ENCODE measurements at regions not wholly inside any gene's neighbourhood (a gene's known extent, or its start where the extent isn't known, plus 50 kb on each side); places are given as distances from the start of the nearest gene placed in this dataset.

DNA sequence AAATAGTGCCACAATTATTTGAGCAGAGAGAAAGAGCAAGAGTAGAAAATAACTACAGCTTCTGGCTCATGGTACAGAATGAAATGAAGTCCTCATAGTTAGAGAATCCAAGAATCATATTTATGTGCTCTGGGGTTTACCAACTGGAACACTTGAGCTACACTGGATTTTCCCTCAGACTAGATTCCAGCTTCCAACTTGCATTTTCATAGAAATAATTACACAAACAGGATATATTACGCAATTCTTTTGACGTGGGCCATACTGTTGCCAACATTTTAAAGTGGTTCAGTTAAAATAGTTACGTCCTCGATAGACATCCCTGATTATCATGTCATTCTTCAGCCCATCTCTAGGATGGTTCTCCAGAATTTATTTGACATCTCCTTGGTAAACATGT lies 129.2 kb downstream of the ETAA1 start:
- Mint-ChIP-seq H3K36me3 (ENCODE audit: unreplicated experiment) (no peaks in the 10 kb centered on the region), H3K4me1 (ENCODE audit: unreplicated experiment) (peaks cover 1% of the 10 kb centered on the region), H3K27me3 (ENCODE audit: unreplicated experiment) (no peaks in the 10 kb centered on the region), H3K9me3 (ENCODE audit: unreplicated experiment) (no peaks in the 10 kb centered on the region), H3K4me3 (ENCODE audit: unreplicated experiment) (no peak overlapping the region), H3K27ac (ENCODE audit: unreplicated experiment) (no peak overlapping the region)
- DNase-seq (ENCODE audit: extremely low spot score, unreplicated experiment) = no peak
- no peak for TF ChIP-seq CTCF (IDR thresholded peaks at IDR 0.05)

DNA sequence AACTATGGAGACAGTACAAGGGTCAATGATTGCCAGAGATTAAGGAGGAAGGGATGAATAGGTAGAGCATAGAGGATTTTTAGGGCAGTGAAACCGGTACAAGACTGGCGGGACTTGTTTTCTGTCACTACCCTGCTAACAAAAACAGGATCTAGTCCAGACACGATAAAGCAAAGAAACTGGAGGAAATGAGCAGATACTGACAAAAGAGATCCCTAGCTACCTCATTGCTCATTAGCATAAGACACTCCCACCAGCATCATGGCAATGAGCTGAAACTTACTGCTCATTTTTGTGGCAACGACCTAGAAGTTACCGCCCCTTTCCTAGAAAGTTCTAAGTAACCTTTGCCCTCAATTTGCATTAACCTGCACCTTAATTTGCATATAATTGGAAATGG lies 131.2 kb downstream of the ETAA1 start:
- Mint-ChIP-seq H3K9me3 (ENCODE audit: unreplicated experiment) (no peaks in the 10 kb centered on the region), H3K27me3 (ENCODE audit: unreplicated experiment) (no peaks in the 10 kb centered on the region), H3K27ac (ENCODE audit: unreplicated experiment) (no peak overlapping the region), H3K36me3 (ENCODE audit: unreplicated experiment) (no peaks in the 10 kb centered on the region), H3K4me1 (ENCODE audit: unreplicated experiment) (no peaks in the 10 kb centered on the region), H3K4me3 (ENCODE audit: unreplicated experiment) (no peak overlapping the region)
- DNase-seq (ENCODE audit: extremely low spot score, unreplicated experiment) = no peak
- no peak for TF ChIP-seq CTCF (IDR thresholded peaks at IDR 0.05)

DNA sequence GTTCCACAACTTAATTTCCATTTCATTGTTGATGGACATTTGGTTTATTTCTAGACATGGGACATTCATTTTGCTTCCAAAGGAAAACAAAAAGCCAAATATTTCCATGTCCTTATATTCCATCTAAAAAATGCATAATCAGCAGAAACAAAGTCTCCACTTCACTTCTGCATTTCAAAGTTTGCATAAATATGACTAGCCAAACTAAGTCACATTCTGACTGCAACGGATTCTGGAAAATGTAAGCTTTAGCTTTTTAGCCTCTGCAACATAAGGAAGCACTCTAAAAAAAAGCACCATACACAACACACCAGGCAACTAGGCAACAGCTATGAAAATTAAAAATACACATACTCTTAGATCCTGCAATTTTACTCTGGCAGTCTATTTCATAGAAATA lies 135.3 kb downstream of the ETAA1 start:
- Mint-ChIP-seq H3K9me3 (ENCODE audit: unreplicated experiment) (peaks cover 5% of the 10 kb centered on the region), H3K36me3 (ENCODE audit: unreplicated experiment) (no peaks in the 10 kb centered on the region), H3K4me3 (ENCODE audit: unreplicated experiment) (no peak overlapping the region), H3K4me1 (ENCODE audit: unreplicated experiment) (no peaks in the 10 kb centered on the region), H3K27ac (ENCODE audit: unreplicated experiment) (no peak overlapping the region), H3K27me3 (ENCODE audit: unreplicated experiment) (peaks cover 3% of the 10 kb centered on the region)
- no peak for TF ChIP-seq CTCF (IDR thresholded peaks at IDR 0.05)
- DNase-seq (ENCODE audit: extremely low spot score, unreplicated experiment) = no peak

- H3K27ac Mint-ChIP-seq (ENCODE audit: unreplicated experiment) = no peak overlapping the region
- H3K36me3 Mint-ChIP-seq (ENCODE audit: unreplicated experiment) = no peaks in the 10 kb centered on the region
- DNase-seq (ENCODE audit: extremely low spot score, unreplicated experiment) = no peak
- no peaks in the 10 kb centered on the region for H3K4me1 Mint-ChIP-seq (ENCODE audit: unreplicated experiment)
- H3K4me3 Mint-ChIP-seq (ENCODE audit: unreplicated experiment) = no peak overlapping the region
- H3K27me3 Mint-ChIP-seq (ENCODE audit: unreplicated experiment) = peaks cover 6% of the 10 kb centered on the region
- H3K9me3 Mint-ChIP-seq (ENCODE audit: unreplicated experiment) = peaks cover 23% of the 10 kb centered on the region
- no peak for TF ChIP-seq CTCF (IDR thresholded peaks at IDR 0.05)
Observed at GRCh38 chr2:67534745-67535144, 137.6 kb downstream of the ETAA1 start.

GRCh38 chr2:67540962-67541361 lies 143.8 kb downstream of the ETAA1 start:
- Mint-ChIP-seq H3K27me3 (ENCODE audit: unreplicated experiment) (peaks cover 6% of the 10 kb centered on the region), H3K27ac (ENCODE audit: unreplicated experiment) (no peak overlapping the region), H3K4me3 (ENCODE audit: unreplicated experiment) (no peak overlapping the region), H3K4me1 (ENCODE audit: unreplicated experiment) (no peaks in the 10 kb centered on the region), H3K36me3 (ENCODE audit: unreplicated experiment) (no peaks in the 10 kb centered on the region), H3K9me3 (ENCODE audit: unreplicated experiment) (peaks cover 35% of the 10 kb centered on the region)
- TF ChIP-seq CTCF (IDR thresholded peaks at IDR 0.05) = no peak
- DNase-seq (ENCODE audit: extremely low spot score, unreplicated experiment) = no peak

Data from osteocyte (in vitro differentiated cells).